ENCODE measurements at regions not wholly inside any gene's neighbourhood (a gene's known extent, or its start where the extent isn't known, plus 50 kb on each side); places are given as distances from the start of the nearest gene placed in this dataset.

DNA sequence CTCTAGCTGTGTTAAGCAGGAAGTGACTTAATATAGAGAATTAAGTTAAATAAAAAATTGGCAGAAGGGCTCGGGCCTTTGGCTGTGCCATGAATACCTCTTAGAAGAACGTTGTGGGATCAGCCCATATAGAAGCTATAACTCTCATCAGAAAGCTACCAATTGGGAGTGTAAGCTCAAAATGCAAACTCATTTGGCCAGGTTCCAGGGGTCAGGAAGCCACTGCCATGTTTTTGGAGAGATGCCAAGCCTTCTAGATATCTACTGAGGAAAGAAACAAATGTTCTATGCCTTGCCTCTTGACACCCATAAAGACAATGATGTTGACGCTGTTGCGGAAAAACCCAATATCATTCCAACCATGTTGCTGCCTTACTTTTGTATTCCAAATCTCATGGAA lies 475.2 kb upstream of the TGFBR2 start:
- H3K27me3 ChIP-seq (ENCODE audit: control insufficient read depth, insufficient read depth, low read length), result no peaks in the 10 kb centered on the region
- no peaks in the 10 kb centered on the region for H3K4me1 ChIP-seq (ENCODE audit: control insufficient read depth in 2 of 3, insufficient read depth in 2 of 3, low read depth in 1 of 3, low read length in 3 of 3)
- TF ChIP-seq, protein P1, sequence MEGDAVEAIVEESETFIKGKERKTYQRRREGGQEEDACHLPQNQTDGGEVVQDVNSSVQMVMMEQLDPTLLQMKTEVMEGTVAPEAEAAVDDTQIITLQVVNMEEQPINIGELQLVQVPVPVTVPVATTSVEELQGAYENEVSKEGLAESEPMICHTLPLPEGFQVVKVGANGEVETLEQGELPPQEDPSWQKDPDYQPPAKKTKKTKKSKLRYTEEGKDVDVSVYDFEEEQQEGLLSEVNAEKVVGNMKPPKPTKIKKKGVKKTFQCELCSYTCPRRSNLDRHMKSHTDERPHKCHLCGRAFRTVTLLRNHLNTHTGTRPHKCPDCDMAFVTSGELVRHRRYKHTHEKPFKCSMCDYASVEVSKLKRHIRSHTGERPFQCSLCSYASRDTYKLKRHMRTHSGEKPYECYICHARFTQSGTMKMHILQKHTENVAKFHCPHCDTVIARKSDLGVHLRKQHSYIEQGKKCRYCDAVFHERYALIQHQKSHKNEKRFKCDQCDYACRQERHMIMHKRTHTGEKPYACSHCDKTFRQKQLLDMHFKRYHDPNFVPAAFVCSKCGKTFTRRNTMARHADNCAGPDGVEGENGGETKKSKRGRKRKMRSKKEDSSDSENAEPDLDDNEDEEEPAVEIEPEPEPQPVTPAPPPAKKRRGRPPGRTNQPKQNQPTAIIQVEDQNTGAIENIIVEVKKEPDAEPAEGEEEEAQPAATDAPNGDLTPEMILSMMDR (IDR thresholded peaks at IDR 0.05; ENCODE audit: borderline replicate concordance, extremely low read depth, insufficient read depth), result no peak
- H3K9me3 ChIP-seq (ENCODE audit: control insufficient read depth in 2 of 3, insufficient read depth in 1 of 3, low read length in 3 of 3), result no peaks in the 10 kb centered on the region
- no peak overlapping the region for H3K9ac ChIP-seq (ENCODE audit: low read length in 3 of 3)
- FAIRE-seq, result no peak
- no peak for DNase-seq
- intact Hi-C loops (cut with DNase I), result no loop called here
- no peak overlapping the region for H3K27ac ChIP-seq (ENCODE audit: low read depth in 2 of 2, low read length in 2 of 2)
- H3K36me3 ChIP-seq (ENCODE audit: control insufficient read depth in 2 of 3, insufficient read depth in 3 of 3, low read length in 3 of 3), result no peaks in the 10 kb centered on the region
- H3K4me3 ChIP-seq (ENCODE audit: low read length in 3 of 3), result no peak overlapping the region

DNA sequence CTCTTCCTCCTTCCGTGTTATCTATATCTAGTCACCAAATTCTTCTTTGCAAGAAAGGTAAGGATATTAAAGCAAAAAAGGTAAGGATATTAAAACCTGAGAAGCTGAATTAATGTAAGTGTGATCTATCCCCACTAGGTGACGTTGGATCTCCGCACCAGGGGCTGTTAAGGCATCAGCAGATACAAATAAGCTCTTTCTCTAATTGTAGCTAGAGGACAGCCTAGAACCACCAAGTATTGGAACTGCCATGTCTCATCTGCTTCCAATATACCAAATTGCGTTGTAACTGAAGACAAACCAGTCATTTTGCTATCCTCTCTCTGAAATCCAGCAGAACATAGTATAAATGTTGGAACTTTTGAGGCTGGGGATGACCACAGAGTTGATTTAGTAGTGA lies 471.2 kb upstream of the TGFBR2 start:
- no peak for DNase-seq
- no peaks in the 10 kb centered on the region for H3K4me1 ChIP-seq (ENCODE audit: control insufficient read depth in 2 of 3, insufficient read depth in 2 of 3, low read depth in 1 of 3, low read length in 3 of 3)
- H3K9me3 ChIP-seq (ENCODE audit: control insufficient read depth in 2 of 3, insufficient read depth in 1 of 3, low read length in 3 of 3), result no peaks in the 10 kb centered on the region
- H3K4me3 ChIP-seq (ENCODE audit: low read length in 3 of 3), result no peak overlapping the region
- TF ChIP-seq, protein P1 (IDR thresholded peaks at IDR 0.05; ENCODE audit: borderline replicate concordance, extremely low read depth, insufficient read depth), result no peak
- no peak for FAIRE-seq
- H3K9ac ChIP-seq (ENCODE audit: low read length in 3 of 3), result no peak overlapping the region
- no peaks in the 10 kb centered on the region for H3K36me3 ChIP-seq (ENCODE audit: control insufficient read depth in 2 of 3, insufficient read depth in 3 of 3, low read length in 3 of 3)
- H3K27me3 ChIP-seq (ENCODE audit: control insufficient read depth, insufficient read depth, low read length), result no peaks in the 10 kb centered on the region
- H3K27ac ChIP-seq (ENCODE audit: low read depth in 2 of 2, low read length in 2 of 2), result no peak overlapping the region
- intact Hi-C loops (cut with DNase I), result no loop called here

DNA sequence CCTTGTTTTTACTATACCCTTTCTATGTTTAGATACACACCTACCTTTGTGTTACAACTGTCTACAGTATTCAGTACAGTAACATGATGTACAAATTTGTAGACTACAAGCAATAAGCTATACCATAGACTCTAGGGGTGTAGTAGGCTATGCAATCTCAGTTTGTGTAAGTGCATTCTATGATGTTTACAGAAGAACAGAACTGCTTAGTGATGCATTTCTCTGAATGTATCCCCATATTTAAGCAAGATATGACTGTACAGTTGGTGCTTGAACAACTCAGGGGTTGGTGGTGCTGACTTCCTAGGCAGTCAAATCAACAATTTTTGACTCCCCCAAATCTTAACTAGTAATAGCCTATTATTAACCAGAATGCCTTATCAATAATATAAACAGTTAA lies 467.1 kb upstream of the TGFBR2 start:
- H3K27me3 ChIP-seq (ENCODE audit: control insufficient read depth, insufficient read depth, low read length), result no peaks in the 10 kb centered on the region
- no peak for FAIRE-seq
- DNase-seq, result no peak
- H3K4me1 ChIP-seq (ENCODE audit: control insufficient read depth in 2 of 3, insufficient read depth in 2 of 3, low read depth in 1 of 3, low read length in 3 of 3), result no peaks in the 10 kb centered on the region
- no peak overlapping the region for H3K27ac ChIP-seq (ENCODE audit: low read depth in 2 of 2, low read length in 2 of 2)
- no peaks in the 10 kb centered on the region for H3K9me3 ChIP-seq (ENCODE audit: control insufficient read depth in 2 of 3, insufficient read depth in 1 of 3, low read length in 3 of 3)
- intact Hi-C loops (cut with DNase I), result no loop called here
- H3K36me3 ChIP-seq (ENCODE audit: control insufficient read depth in 2 of 3, insufficient read depth in 3 of 3, low read length in 3 of 3), result no peaks in the 10 kb centered on the region
- TF ChIP-seq, protein P1 (IDR thresholded peaks at IDR 0.05; ENCODE audit: borderline replicate concordance, extremely low read depth, insufficient read depth), result no peak
- H3K9ac ChIP-seq (ENCODE audit: low read length in 3 of 3), result no peak overlapping the region
- no peak overlapping the region for H3K4me3 ChIP-seq (ENCODE audit: low read length in 3 of 3)

DNA sequence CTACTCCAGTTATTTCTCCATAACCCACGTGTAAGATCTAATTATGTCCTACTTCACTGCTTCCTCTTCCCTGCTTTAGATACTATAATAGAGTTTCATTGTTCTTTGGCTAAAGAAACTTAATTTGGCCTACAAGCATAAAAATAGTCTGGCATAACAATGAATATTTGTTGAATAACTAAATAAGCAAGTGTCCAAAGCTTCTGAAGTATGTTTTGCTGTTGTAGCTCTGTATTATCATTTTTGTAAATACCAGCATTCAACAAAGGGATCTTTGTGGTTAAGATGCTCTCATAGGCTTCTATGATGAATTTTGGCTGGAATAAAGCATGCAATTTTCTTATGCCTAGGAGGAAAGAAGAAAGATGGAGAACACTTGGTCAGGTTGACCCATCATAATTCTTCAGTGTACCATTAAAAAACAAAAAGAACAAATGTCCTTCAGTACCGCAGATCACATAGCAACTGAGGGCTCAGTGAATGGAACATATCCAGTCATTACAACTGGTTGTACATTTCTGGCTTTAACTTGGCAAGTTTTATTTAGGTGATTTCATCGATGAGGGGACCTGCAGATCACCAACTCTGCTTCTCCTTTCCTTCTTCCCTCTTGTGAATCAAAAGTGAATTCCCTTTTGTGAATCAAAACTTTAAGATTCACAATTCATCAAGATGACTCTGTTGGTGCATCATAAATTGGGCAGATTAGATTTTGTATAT lies 465.9 kb upstream of the TGFBR2 start:
- DNase-seq (no peak), FAIRE-seq (no peak)
- H3K4me3 ChIP-seq (ENCODE audit: low read length in 3 of 3), result no peak overlapping the region
- no peak overlapping the region for H3K27ac ChIP-seq (ENCODE audit: low read depth in 2 of 2, low read length in 2 of 2)
- no peak overlapping the region for H3K9ac ChIP-seq (ENCODE audit: low read length in 3 of 3)
- H3K9me3 ChIP-seq (ENCODE audit: control insufficient read depth in 2 of 3, insufficient read depth in 1 of 3, low read length in 3 of 3), result no peaks in the 10 kb centered on the region
- H3K4me1 ChIP-seq (ENCODE audit: control insufficient read depth in 2 of 3, insufficient read depth in 2 of 3, low read depth in 1 of 3, low read length in 3 of 3), result no peaks in the 10 kb centered on the region
- intact Hi-C loops (cut with DNase I), result no loop called here
- TF ChIP-seq, protein P1 (IDR thresholded peaks at IDR 0.05; ENCODE audit: borderline replicate concordance, extremely low read depth, insufficient read depth), result no peak
- no peaks in the 10 kb centered on the region for H3K36me3 ChIP-seq (ENCODE audit: control insufficient read depth in 2 of 3, insufficient read depth in 3 of 3, low read length in 3 of 3)
- H3K27me3 ChIP-seq (ENCODE audit: control insufficient read depth, insufficient read depth, low read length), result no peaks in the 10 kb centered on the region
